Activated CD8-positive, alpha-beta T cell treated with anti-CD3 and anti-CD28 coated beads for 36 hours (primary cell): ENCODE measurements at regions not wholly inside any gene's neighbourhood (a gene's known extent, or its start where the extent isn't known, plus 50 kb on each side); places are given as distances from the start of the nearest gene placed in this dataset.
"Not testable (repeated sequence)": the region's sequence is repeated elsewhere in the genome, so short reads cannot be mapped to it uniquely, and the experiment has no call there.

ENCODE experiments used
- ATAC-seq: fragments of 200-7000 bp; cut with Tn5 transposase; one replicate; pipeline ENCODE4 v1.10.0; 2021; ENCODE audit warnings: mild to moderate bottlenecking, moderate library complexity
- CTCF ChIA-PET: fragments of 350-600 bp; sonication (Branson Sonifier 250); formaldehyde crosslinking; loops from one replicate; lab custom pipeline; 2021; ENCODE audit warnings: antibody characterized with exemption; lab: Charles Lee
- POLR2A ChIA-PET: fragments of 350-600 bp; sonication (Branson Sonifier 250); formaldehyde crosslinking; loops from one replicate; lab custom pipeline; 2021; ENCODE audit warnings: antibody characterized with exemption; lab: Charles Lee
- DNase-seq: peaks from one replicate; pipeline ENCODE4 v3.0.0-alpha.2; 2020
- H3K27ac Mint-ChIP-seq: one replicate; pipeline ENCODE4 v1.8.0; 2021; ENCODE audit warnings: mild to moderate bottlenecking, mixed read lengths
- H3K27me3 Mint-ChIP-seq: one replicate; pipeline ENCODE4 v1.8.0; 2021; ENCODE audit warnings: mixed read lengths
- H3K36me3 Mint-ChIP-seq: one replicate; pipeline ENCODE4 v1.8.0; 2021; ENCODE audit warnings: low read depth, mixed read lengths
- H3K4me1 Mint-ChIP-seq: one replicate; pipeline ENCODE4 v1.8.0; 2021; ENCODE audit warnings: low read depth, mixed read lengths
- H3K4me3 Mint-ChIP-seq: one replicate; pipeline ENCODE4 v1.8.0; 2021; ENCODE audit warnings: mild to moderate bottlenecking, moderate library complexity, mixed read lengths
- H3K9me3 Mint-ChIP-seq: one replicate; pipeline ENCODE4 v1.8.0; 2021; ENCODE audit warnings: mixed read lengths
- CTCF ChIP-seq: fragments of 200-600 bp; IDR thresholded peaks from one replicate; pipeline ENCODE4 v1.8.0; 2022; ENCODE audit warnings: antibody characterized with exemption, mild to moderate bottlenecking
- intact Hi-C: fragments of 100-400 bp; cut with micrococcal nuclease; formaldehyde crosslinking; loops from one replicate; pipeline ENCODE4 v1.10.0; 2022

- Mint-ChIP-seq H3K4me1 (no peaks in the 10 kb centered on the region), H3K36me3 (no peaks in the 10 kb centered on the region), H3K27ac (no peak overlapping the region), H3K27me3 (no peaks in the 10 kb centered on the region), H3K9me3 (peaks cover 8% of the 10 kb centered on the region), H3K4me3 (no peak overlapping the region)
- no peak for TF ChIP-seq CTCF
- ChIA-PET CTCF (no interaction called here), POLR2A (no interaction called here)
- intact Hi-C loops, result no loop called here
- DNase-seq (no peak), ATAC-seq (no peak)
Observed at GRCh38 chr14:85074955-85075354, 455.0 kb upstream of the FLRT2 start.

- Mint-ChIP-seq H3K4me1 (no peaks in the 10 kb centered on the region), H3K36me3 (no peaks in the 10 kb centered on the region), H3K9me3 (peaks cover 4% of the 10 kb centered on the region), H3K27me3 (no peaks in the 10 kb centered on the region), H3K27ac (no peak overlapping the region), H3K4me3 (no peak overlapping the region)
- ChIA-PET POLR2A (no interaction called here), CTCF (no interaction called here)
- DNase-seq (no peak), ATAC-seq (no peak)
- intact Hi-C loops, result no loop called here
- TF ChIP-seq CTCF, result no peak
Observed at GRCh38 chr14:85075694-85076476, 454.1 kb upstream of the FLRT2 start.

- H3K4me1 Mint-ChIP-seq, H3K9me3 Mint-ChIP-seq, CTCF ChIA-PET, intact Hi-C loops, H3K4me3 Mint-ChIP-seq, H3K27me3 Mint-ChIP-seq, ATAC-seq, H3K36me3 Mint-ChIP-seq, H3K27ac Mint-ChIP-seq, POLR2A ChIA-PET, DNase-seq: not testable (repeated sequence)
Observed at GRCh38 chr14:85077716-85078115, 452.2 kb upstream of the FLRT2 start.

- H3K4me3 Mint-ChIP-seq, result no peak overlapping the region
- ATAC-seq (no peak), DNase-seq (no peak)
- CTCF ChIA-PET, result no interaction called here
- TF ChIP-seq CTCF, result no peak
- H3K27ac Mint-ChIP-seq, result no peak overlapping the region
- intact Hi-C loops, result no loop called here
- POLR2A ChIA-PET, result no interaction called here
- H3K4me1 Mint-ChIP-seq, result no peaks in the 10 kb centered on the region
- no peaks in the 10 kb centered on the region for H3K36me3 Mint-ChIP-seq
- H3K27me3 Mint-ChIP-seq, result no peaks in the 10 kb centered on the region
- H3K9me3 Mint-ChIP-seq, result peaks cover 3% of the 10 kb centered on the region
Observed at GRCh38 chr14:85079842-85080730, 449.9 kb upstream of the FLRT2 start.

- ATAC-seq (no peak), DNase-seq (no peak)
- Mint-ChIP-seq H3K36me3 (no peaks in the 10 kb centered on the region), H3K27me3 (no peaks in the 10 kb centered on the region), H3K27ac (no peak overlapping the region), H3K4me1 (no peaks in the 10 kb centered on the region), H3K4me3 (no peak overlapping the region), H3K9me3 (peaks cover 1% of the 10 kb centered on the region)
- ChIA-PET POLR2A (no interaction called here), CTCF (no interaction called here)
- no peak for TF ChIP-seq CTCF
- intact Hi-C loops, result no loop called here
Observed at GRCh38 chr14:85084344-85084743, 445.6 kb upstream of the FLRT2 start.
